Uterus (tissue), 3 donors: ENCODE measurements at regions not wholly inside any gene's neighbourhood (a gene's known extent, or its start where the extent isn't known, plus 50 kb on each side); places are given as distances from the start of the nearest gene placed in this dataset.

Source experiments
- DNase-seq, 2 donors: peaks; one replicate each; pipeline ENCODE4 v3.0.0-alpha.2; 2019 to 2020
- H3K27ac ChIP-seq, 2 donors: fragments of 200-600 bp; sonication (generic); 1 replicate in 1 of 2; 2 replicates in 1 of 2; pipeline ENCODE4 v1.5.1; 2016 to 2018
- H3K27me3 ChIP-seq, 2 donors: fragments of 200-600 bp; sonication (generic); one replicate each; pipeline ENCODE4 v1.5.1; 2018 to 2019; ENCODE audit warnings: control low read depth in 1 of 2
- H3K36me3 ChIP-seq, 2 donors: fragments of 200-600 bp; sonication (generic); one replicate each; pipeline ENCODE4 v1.5.1; 2019; ENCODE audit warnings: control low read depth in 1 of 2
- H3K4me1 ChIP-seq, 2 donors: fragments of 200-600 bp; sonication (generic); one replicate each; pipeline ENCODE4 v1.5.1; 2018 to 2019; ENCODE audit warnings: control low read depth in 1 of 2
- H3K4me3 ChIP-seq, 2 donors: fragments of 200-600 bp; sonication (generic); 1 replicate in 1 of 2; 2 replicates in 1 of 2; pipeline ENCODE4 v1.5.1; 2018 to 2019; ENCODE audit warnings: mild to moderate bottlenecking in 1 of 2
- H3K9me3 ChIP-seq, 2 donors: fragments of 200-600 bp; sonication (generic); one replicate each; pipeline ENCODE4 v1.5.1; 2019; ENCODE audit warnings: control low read depth in 1 of 2
- POLR2A ChIP-seq, 2 donors: fragments of 450-650 bp; IDR thresholded peaks; one replicate each; pipeline ENCODE4 v1.6.1; 2016; ENCODE audit warnings: antibody characterized with exemption in 2 of 2, mild to moderate bottlenecking in 1 of 2, moderate library complexity in 1 of 2
- intact Hi-C: fragments of 100-400 bp; cut with DNase I; formaldehyde crosslinking; loops from one replicate; pipeline ENCODE4 v1.15.1; 2023; ENCODE audit warnings: low total_unique reads
- TF ChIP-seq, protein P1 (sequence below), 4 experiments: fragments of 200-600 bp in 2 of 4; fragments of 450-650 bp in 2 of 4; sonication (generic) in 2 of 4; IDR thresholded peaks; one replicate each; pipeline ENCODE4 v1.5.1; 2016 to 2019; ENCODE audit warnings: antibody characterized with exemption in 4 of 4, mild to moderate bottlenecking in 2 of 4, moderate library complexity in 1 of 4
- donor health status: DM: yes; HTN: yes; CAD: no.

DNA sequence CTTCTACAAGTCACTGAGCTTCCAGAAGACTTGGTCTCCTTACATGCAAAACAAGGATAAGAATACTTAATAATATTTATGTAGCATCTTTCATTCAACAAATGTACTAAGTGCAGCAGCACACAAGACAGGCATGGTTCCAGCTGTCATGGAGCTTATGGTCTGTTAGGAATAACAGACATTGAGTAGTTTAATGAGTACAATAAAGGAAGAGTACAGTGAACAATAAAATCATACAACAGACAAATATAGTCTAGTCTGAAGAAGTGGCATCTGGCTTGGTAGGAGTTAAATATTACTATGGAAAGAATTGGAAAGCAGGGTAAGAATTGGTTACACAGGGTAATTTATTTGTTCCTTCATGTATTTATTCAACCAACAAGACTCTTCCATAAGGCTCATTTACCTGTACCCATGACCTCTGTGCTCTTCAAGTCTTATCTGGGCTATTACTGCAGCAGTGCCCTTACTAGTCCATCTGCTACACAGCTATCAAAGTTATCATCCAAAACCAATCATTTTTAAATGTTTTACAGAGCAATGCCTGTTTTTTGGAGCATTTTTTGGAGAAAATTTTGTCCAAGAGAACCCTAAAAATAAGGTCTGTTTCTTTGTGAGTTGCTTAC is 101.1 kb upstream of the RPL34 start:
- no peak overlapping the region for H3K4me3 ChIP-seq
- TF ChIP-seq POLR2A (IDR thresholded peaks at IDR 0.05) = no peak
- intact Hi-C loops = no loop called here
- H3K9me3 ChIP-seq = no peaks in the 10 kb centered on the region
- no peaks in the 10 kb centered on the region for H3K4me1 ChIP-seq
- no peak for DNase-seq
- H3K27me3 ChIP-seq = no peaks in the 10 kb centered on the region
- H3K27ac ChIP-seq = no peak overlapping the region
- H3K36me3 ChIP-seq = no peaks in the 10 kb centered on the region

DNA sequence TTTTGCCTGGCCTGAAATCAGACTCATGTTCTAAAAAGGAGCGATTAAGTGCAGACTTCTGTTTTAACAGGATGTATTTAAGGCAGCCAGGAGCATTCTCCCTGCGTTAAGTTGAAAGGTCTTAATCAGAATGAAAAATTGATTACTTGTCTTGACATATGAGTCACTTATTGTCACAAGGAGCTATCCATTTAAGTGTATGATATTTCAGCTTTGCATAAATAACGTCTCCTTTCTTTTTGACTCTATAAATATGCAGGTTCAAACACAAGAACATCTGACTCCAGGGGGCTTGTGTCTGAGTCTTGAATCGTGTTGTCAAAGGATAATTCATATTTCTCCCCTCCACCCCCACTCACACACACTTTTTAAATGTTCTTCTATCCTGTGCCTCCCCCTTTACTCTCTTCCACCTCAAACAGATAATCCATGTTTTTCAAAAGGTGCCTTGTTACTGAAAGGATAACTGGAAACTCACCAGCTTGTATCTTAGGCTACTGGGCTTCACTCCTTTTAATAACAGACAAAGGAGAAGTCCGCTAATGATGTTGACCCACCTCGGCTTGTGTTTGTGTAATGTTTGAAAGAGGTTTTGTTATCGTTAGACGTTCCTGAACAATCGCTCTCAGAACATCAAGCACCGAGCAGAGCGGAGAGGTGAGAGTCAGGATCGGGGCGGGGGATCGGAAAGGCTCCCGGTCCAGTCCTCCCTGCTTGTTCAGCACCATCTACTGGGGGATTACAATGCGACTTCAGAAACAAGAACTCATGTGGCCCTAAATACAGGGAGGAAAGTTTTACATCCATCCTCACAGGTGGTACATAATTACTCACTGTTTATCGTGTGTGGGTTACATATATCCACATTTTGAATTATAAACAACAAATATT is 107.5 kb upstream of the RPL34 start:
- intact Hi-C loops = no loop called here
- TF ChIP-seq, protein P1, sequence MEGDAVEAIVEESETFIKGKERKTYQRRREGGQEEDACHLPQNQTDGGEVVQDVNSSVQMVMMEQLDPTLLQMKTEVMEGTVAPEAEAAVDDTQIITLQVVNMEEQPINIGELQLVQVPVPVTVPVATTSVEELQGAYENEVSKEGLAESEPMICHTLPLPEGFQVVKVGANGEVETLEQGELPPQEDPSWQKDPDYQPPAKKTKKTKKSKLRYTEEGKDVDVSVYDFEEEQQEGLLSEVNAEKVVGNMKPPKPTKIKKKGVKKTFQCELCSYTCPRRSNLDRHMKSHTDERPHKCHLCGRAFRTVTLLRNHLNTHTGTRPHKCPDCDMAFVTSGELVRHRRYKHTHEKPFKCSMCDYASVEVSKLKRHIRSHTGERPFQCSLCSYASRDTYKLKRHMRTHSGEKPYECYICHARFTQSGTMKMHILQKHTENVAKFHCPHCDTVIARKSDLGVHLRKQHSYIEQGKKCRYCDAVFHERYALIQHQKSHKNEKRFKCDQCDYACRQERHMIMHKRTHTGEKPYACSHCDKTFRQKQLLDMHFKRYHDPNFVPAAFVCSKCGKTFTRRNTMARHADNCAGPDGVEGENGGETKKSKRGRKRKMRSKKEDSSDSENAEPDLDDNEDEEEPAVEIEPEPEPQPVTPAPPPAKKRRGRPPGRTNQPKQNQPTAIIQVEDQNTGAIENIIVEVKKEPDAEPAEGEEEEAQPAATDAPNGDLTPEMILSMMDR (IDR thresholded peaks at IDR 0.05) = peak in 2 of 4 experiments; percentile 26 to 42
- TF ChIP-seq POLR2A (IDR thresholded peaks at IDR 0.05) = no peak
- H3K4me3 ChIP-seq = no peak overlapping the region

DNA sequence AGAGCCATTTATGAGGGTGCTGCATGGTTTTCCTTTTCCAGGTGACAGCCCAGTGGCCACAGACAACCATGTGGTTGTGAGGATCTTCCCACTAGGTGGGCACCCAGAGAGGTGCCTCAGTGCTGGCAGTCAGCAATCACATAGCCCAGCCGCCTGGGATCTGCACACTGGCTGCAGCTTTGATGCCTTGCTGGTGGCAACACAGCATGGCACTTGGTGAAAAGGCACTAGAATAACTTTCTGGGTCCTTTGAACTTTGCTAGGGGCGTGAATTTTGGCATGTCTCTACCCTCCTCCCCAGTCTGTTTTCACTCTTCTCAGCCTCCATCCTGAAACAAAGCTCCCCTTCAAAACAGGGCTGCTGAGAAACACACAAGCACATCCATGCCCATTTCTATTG is 108.8 kb upstream of the RPL34 start:
- Histone ChIP-seq H3K36me3 (no peaks in the 10 kb centered on the region), H3K27me3 (no peaks in the 10 kb centered on the region), H3K9me3 (no peaks in the 10 kb centered on the region), H3K27ac (no peak overlapping the region), H3K4me1 (no peaks in the 10 kb centered on the region), H3K4me3 (no peak overlapping the region)
- TF ChIP-seq, protein P1 (IDR thresholded peaks at IDR 0.05) = no peak
- no peak for TF ChIP-seq POLR2A (IDR thresholded peaks at IDR 0.05)
- DNase-seq = no peak
- intact Hi-C loops = no loop called here

More for the DNA sequence above, 107.5 kb upstream of the RPL34 start:
- Histone ChIP-seq H3K27ac (no peak overlapping the region), H3K36me3 (no peaks in the 10 kb centered on the region), H3K9me3 (no peaks in the 10 kb centered on the region), H3K4me1 (no peaks in the 10 kb centered on the region), H3K27me3 (no peaks in the 10 kb centered on the region)
- DNase-seq = peak in 1 of 2 donors; percentile 26

DNA sequence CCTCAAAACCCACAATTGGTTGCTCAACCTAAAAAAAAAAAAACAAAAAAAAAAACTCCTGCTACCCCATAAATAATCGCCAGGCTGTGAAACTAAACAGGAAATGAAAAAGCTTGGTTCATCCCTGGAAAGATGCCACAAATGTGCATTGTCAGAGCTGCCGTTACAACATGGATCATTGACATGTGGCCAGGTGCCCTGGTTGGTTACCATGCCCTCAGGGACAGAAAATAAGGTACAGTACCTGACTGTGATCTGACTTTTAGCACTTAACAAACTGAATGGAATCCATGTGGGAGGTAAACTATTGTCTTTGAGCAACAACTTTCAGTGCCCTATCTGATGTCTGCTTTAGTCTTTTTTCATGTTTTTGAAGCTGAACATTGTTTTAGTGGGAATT is 118.0 kb upstream of the RPL34 start:
- H3K36me3 ChIP-seq = no peaks in the 10 kb centered on the region
- H3K9me3 ChIP-seq = no peaks in the 10 kb centered on the region
- no peak for TF ChIP-seq POLR2A (IDR thresholded peaks at IDR 0.05)
- TF ChIP-seq, protein P1 (IDR thresholded peaks at IDR 0.05) = no peak
- H3K4me1 ChIP-seq = no peaks in the 10 kb centered on the region
- no peak for DNase-seq
- intact Hi-C loops = no loop called here
- H3K4me3 ChIP-seq = no peak overlapping the region
- no peaks in the 10 kb centered on the region for H3K27me3 ChIP-seq
- H3K27ac ChIP-seq = no peak overlapping the region

GRCh38 chr4:108498925-108499324 is 121.5 kb upstream of the RPL34 start:
- H3K36me3 ChIP-seq = no peaks in the 10 kb centered on the region
- H3K27me3 ChIP-seq = no peaks in the 10 kb centered on the region
- no peak overlapping the region for H3K27ac ChIP-seq
- H3K9me3 ChIP-seq = peaks cover 0 to 5% of the 10 kb centered on the region in 2 donors
- TF ChIP-seq, protein P1 (IDR thresholded peaks at IDR 0.05) = no peak
- TF ChIP-seq POLR2A (IDR thresholded peaks at IDR 0.05) = no peak
- H3K4me1 ChIP-seq = no peaks in the 10 kb centered on the region
- H3K4me3 ChIP-seq = no peak overlapping the region
- no peak for DNase-seq
- intact Hi-C loops = no loop called here
